GM12878 (cell line): ENCODE measurements at regions not wholly inside any gene's neighbourhood (a gene's known extent, or its start where the extent isn't known, plus 50 kb on each side); places are given as distances from the start of the nearest gene placed in this dataset.

Experiments
- ATAC-seq: fragments of 200-7000 bp; cut with Tn5 transposase; 3 replicates; pipeline ENCODE4 v1.9.1; 2020; ENCODE audit warnings: mild to moderate bottlenecking, moderate library complexity
- BruUV-seq: library from RNA; stranded (reverse); fragments of 400-500 nt; replicated peaks from 2 replicates; lab custom pipeline; 2021; lab: Mats Ljungman, UMichigan
- CTCF ChIA-PET: fragments of 300-600 bp; sonication (Branson Sonifier 250); formaldehyde crosslinking; extraction: SDS; loops from one replicate; lab custom pipeline; 2021; ENCODE audit warnings: inconsistent platforms; lab: Yijun Ruan, JAX
- POLR2A ChIA-PET: fragments of 350-600 bp; formaldehyde crosslinking; extraction: SDS; loops from one replicate; lab custom pipeline; 2021; ENCODE audit warnings: inconsistent platforms; lab: Charles Lee
- RAD21 ChIA-PET: fragments of 300-600 bp; sonication (Branson Sonifier 250); formaldehyde crosslinking; loops from one replicate; lab custom pipeline; 2023; ENCODE audit warnings: antibody characterized with exemption; ENCODE audit not compliant: unreplicated experiment; lab: Charles Lee
- SMC1A ChIA-PET: fragments of 300-600 bp; sonication (Branson Sonifier 250); formaldehyde crosslinking; loops from one replicate; lab custom pipeline; 2023; ENCODE audit not compliant: unreplicated experiment, uncharacterized antibody; lab: Charles Lee
- DNase-seq: peaks from one replicate; pipeline ENCODE4 v3.0.0-alpha.2; 2011; ENCODE audit warnings: low read depth, low spot score
- FAIRE-seq: peaks from 3 replicates; lab custom pipeline; 2011; peaks lifted over from hg19 to GRCh38; lab: Jason Lieb, UNC
- H2AFZ ChIP-seq: 2 replicates; pipeline ENCODE4 v1.6.0; 2011; ENCODE audit warnings: low read depth, low read length, control low read depth; ENCODE audit not compliant: control insufficient read depth
- H3K27ac ChIP-seq: 2 replicates; pipeline ENCODE4 v1.5.1; 2011; ENCODE audit warnings: control low read depth; ENCODE audit not compliant: control insufficient read depth, insufficient read depth
- H3K27me3 ChIP-seq, 2 experiments: replicated peaks in 1 of 2; 2 replicates each; pipeline versions ENCODE4 v1.6.0 to v1.6.1; 2011; ENCODE audit warnings: low read length in 1 of 2; ENCODE audit not compliant: control insufficient read depth in 2 of 2, insufficient read depth in 2 of 2
- H3K36me3 ChIP-seq, 2 experiments: 2 replicates each; pipeline ENCODE4 v1.5.1; 2011; ENCODE audit warnings: low read length in 1 of 2; ENCODE audit not compliant: control insufficient read depth in 2 of 2, insufficient read depth in 2 of 2
- H3K4me1 ChIP-seq: 2 replicates; pipeline ENCODE4 v1.6.1; 2011; ENCODE audit warnings: mild to moderate bottlenecking, low read length, moderate library complexity, mixed read lengths; ENCODE audit not compliant: control insufficient read depth, insufficient read depth
- H3K4me2 ChIP-seq: 2 replicates; pipeline ENCODE4 v1.6.0; 2011; ENCODE audit warnings: control low read depth; ENCODE audit not compliant: control insufficient read depth, insufficient read depth
- H3K4me3 ChIP-seq: fragments of 200-600 bp; sonication (generic); 2 replicates; pipeline ENCODE4 v1.5.1; 2016
- H3K79me2 ChIP-seq: 2 replicates; pipeline ENCODE4 v1.6.0; 2011; ENCODE audit warnings: low read length; ENCODE audit not compliant: control insufficient read depth, insufficient read depth
- H3K9ac ChIP-seq: 2 replicates; pipeline ENCODE4 v1.8.0; 2011; ENCODE audit warnings: low read length, control low read depth, mixed read lengths; ENCODE audit not compliant: control insufficient read depth, insufficient read depth
- H3K9me3 ChIP-seq: replicated peaks from 3 replicates; pipeline ENCODE4 v1.5.1; 2011; ENCODE audit warnings: mild to moderate bottlenecking, low read length; ENCODE audit not compliant: control insufficient read depth, insufficient read depth
- H4K20me1 ChIP-seq: 2 replicates; pipeline ENCODE4 v1.6.0; 2011; ENCODE audit not compliant: control insufficient read depth, insufficient read depth
- BACH1 ChIP-seq: fragments of 450-650 bp; IDR thresholded peaks from 2 replicates; pipeline ENCODE4 v1.6.1; 2017; ENCODE audit warnings: mild to moderate bottlenecking, borderline replicate concordance
- BCLAF1 ChIP-seq: fragments of 450-650 bp; IDR thresholded peaks from 2 replicates; pipeline ENCODE4 v1.6.1; 2017; ENCODE audit warnings: antibody characterized with exemption, mild to moderate bottlenecking, moderate library complexity
- EED ChIP-seq: sonication (generic); IDR thresholded peaks from 2 replicates; pipeline ENCODE4 v1.6.1; 2016; ENCODE audit warnings: antibody characterized with exemption, low read depth
- EZH2 ChIP-seq: IDR thresholded peaks from 2 replicates; pipeline ENCODE4 v1.6.1; 2012; ENCODE audit warnings: low read depth, mild to moderate bottlenecking, control low read depth, inconsistent platforms, low read length, borderline replicate concordance; ENCODE audit not compliant: control insufficient read depth
- HDAC6 ChIP-seq: fragments of 200-600 bp; sonication (generic); IDR thresholded peaks from one replicate; pipeline ENCODE4 v1.8.0; 2017; ENCODE audit warnings: antibody characterized with exemption; ENCODE audit not compliant: unreplicated experiment
- HDGF ChIP-seq: fragments of 450-650 bp; IDR thresholded peaks from 2 replicates; pipeline ENCODE4 v1.6.1; 2016; ENCODE audit warnings: antibody characterized with exemption
- IRF3 ChIP-seq: fragments of 450-650 bp; IDR thresholded peaks from 2 replicates; pipeline ENCODE4 v1.6.1; 2014; ENCODE audit warnings: mild to moderate bottlenecking
- NR2C1 ChIP-seq: fragments of 450-650 bp; IDR thresholded peaks from 2 replicates; pipeline ENCODE4 v1.6.1; 2017; ENCODE audit warnings: antibody characterized with exemption, mild to moderate bottlenecking, moderate library complexity
- POLR2AphosphoS5 ChIP-seq: IDR thresholded peaks from 2 replicates; pipeline ENCODE4 v1.6.1; 2011; ENCODE audit warnings: mild to moderate bottlenecking, low read length, inconsistent platforms
- ZBTB11 ChIP-seq: fragments of 450-650 bp; formaldehyde crosslinking; IDR thresholded peaks from 2 replicates; pipeline ENCODE4 v1.5.0; 2022; ENCODE audit warnings: mild to moderate bottlenecking, missing genetic modification characterization
- WGBS: methylation state at CpG from one replicate; pipeline ENCODE4 v1.1.6; 2016; ENCODE audit warnings: low lambda C conversion rate; ENCODE audit not compliant: insufficient replicate concordance, insufficient coverage; ENCODE audit errors: missing lambda C conversion rate; 5-methylcytosine and 5-hydroxymethylcytosine counted together
- in situ Hi-C: fragments of 300-500 bp; cut with MboI; formaldehyde crosslinking; loops from 9 replicates; pipeline ENCODE4 v1.14.3; 2018; ENCODE audit warnings: mixed read lengths
- intact Hi-C: fragments of 100-400 bp; cut with micrococcal nuclease; formaldehyde crosslinking; loops from one replicate; pipeline ENCODE4 v1.14.2; 2022; ENCODE audit not compliant: unreplicated experiment
- TF ChIP-seq, protein P1 (sequence below): IDR thresholded peaks from 2 replicates; pipeline ENCODE4 v1.6.1; 2011; ENCODE audit warnings: borderline replicate concordance, low read depth, mild to moderate bottlenecking, moderate library complexity, low read length; ENCODE audit not compliant: insufficient read depth, poor library complexity, severe bottlenecking
- TF ChIP-seq, protein P2 (sequence below): fragments of 450-650 bp; IDR thresholded peaks from 2 replicates; pipeline ENCODE4 v1.6.1; 2017; ENCODE audit warnings: mild to moderate bottlenecking, moderate library complexity

GRCh38 chr7:68005992-68006391 lies 1009.4 kb downstream of the TYW1 start:
- POLR2A ChIA-PET: no interaction called here
- in situ Hi-C loops: no loop called here
- no TSS peak for BruUV-seq
- no peak for TF ChIP-seq HDGF
- no peak for TF ChIP-seq NR2C1
- no peak for TF ChIP-seq EZH2
- no peak for TF ChIP-seq POLR2AphosphoS5
- TF ChIP-seq, protein P1, sequence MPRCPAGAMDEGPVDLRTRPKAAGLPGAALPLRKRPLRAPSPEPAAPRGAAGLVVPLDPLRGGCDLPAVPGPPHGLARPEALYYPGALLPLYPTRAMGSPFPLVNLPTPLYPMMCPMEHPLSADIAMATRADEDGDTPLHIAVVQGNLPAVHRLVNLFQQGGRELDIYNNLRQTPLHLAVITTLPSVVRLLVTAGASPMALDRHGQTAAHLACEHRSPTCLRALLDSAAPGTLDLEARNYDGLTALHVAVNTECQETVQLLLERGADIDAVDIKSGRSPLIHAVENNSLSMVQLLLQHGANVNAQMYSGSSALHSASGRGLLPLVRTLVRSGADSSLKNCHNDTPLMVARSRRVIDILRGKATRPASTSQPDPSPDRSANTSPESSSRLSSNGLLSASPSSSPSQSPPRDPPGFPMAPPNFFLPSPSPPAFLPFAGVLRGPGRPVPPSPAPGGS: no peak
- TF ChIP-seq BCLAF1: no peak
- TF ChIP-seq EED: no peak
- TF ChIP-seq IRF3: no peak
- no peak for TF ChIP-seq HDAC6
- no peak for TF ChIP-seq ZBTB11
- TF ChIP-seq, protein P2, sequence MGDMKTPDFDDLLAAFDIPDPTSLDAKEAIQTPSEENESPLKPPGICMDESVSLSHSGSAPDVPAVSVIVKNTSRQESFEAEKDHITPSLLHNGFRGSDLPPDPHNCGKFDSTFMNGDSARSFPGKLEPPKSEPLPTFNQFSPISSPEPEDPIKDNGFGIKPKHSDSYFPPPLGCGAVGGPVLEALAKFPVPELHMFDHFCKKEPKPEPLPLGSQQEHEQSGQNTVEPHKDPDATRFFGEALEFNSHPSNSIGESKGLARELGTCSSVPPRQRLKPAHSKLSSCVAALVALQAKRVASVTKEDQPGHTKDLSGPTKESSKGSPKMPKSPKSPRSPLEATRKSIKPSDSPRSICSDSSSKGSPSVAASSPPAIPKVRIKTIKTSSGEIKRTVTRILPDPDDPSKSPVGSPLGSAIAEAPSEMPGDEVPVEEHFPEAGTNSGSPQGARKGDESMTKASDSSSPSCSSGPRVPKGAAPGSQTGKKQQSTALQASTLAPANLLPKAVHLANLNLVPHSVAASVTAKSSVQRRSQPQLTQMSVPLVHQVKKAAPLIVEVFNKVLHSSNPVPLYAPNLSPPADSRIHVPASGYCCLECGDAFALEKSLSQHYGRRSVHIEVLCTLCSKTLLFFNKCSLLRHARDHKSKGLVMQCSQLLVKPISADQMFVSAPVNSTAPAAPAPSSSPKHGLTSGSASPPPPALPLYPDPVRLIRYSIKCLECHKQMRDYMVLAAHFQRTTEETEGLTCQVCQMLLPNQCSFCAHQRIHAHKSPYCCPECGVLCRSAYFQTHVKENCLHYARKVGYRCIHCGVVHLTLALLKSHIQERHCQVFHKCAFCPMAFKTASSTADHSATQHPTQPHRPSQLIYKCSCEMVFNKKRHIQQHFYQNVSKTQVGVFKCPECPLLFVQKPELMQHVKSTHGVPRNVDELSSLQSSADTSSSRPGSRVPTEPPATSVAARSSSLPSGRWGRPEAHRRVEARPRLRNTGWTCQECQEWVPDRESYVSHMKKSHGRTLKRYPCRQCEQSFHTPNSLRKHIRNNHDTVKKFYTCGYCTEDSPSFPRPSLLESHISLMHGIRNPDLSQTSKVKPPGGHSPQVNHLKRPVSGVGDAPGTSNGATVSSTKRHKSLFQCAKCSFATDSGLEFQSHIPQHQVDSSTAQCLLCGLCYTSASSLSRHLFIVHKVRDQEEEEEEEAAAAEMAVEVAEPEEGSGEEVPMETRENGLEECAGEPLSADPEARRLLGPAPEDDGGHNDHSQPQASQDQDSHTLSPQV: no peak
- no peak for TF ChIP-seq BACH1

More at GRCh38 chr7:68005992-68006391, 1009.4 kb downstream of the TYW1 start:
- Histone ChIP-seq H3K9me3 (no peaks in the 10 kb centered on the region), H3K4me3 (no peak overlapping the region), H3K4me2 (no peak overlapping the region), H3K27me3 (no peaks in the 10 kb centered on the region), H3K36me3 (no peaks in the 10 kb centered on the region), H2AFZ (no peak overlapping the region), H3K27ac (no peak overlapping the region), H3K79me2 (no peaks in the 10 kb centered on the region), H3K4me1 (no peaks in the 10 kb centered on the region), H4K20me1 (no peaks in the 10 kb centered on the region), H3K9ac (no peak overlapping the region)
- FAIRE-seq: no peak
- ChIA-PET SMC1A (no interaction called here), RAD21 (no interaction called here), CTCF (no interaction called here)
- 50% methylated on average over 6 of the region's 6 CpGs for WGBS
- ATAC-seq: no peak
- intact Hi-C loops: no loop called here
- no peak for DNase-seq
